DOHH2 (cell line): ENCODE measurements at regions not wholly inside any gene's neighbourhood (a gene's known extent, or its start where the extent isn't known, plus 50 kb on each side); places are given as distances from the start of the nearest gene placed in this dataset.

ENCODE experiments used
- H3F3A ChIP-seq: fragments of 200-600 bp; sonication (generic), shearing (Covaris generic); 2 replicates; pipeline ENCODE4 v1.6.0; 2016; ENCODE audit warnings: antibody characterized with exemption, mild to moderate bottlenecking; ENCODE audit not compliant: control insufficient read depth, insufficient read depth
- H3K27ac ChIP-seq: fragments of 200-600 bp; sonication (generic); 2 replicates; pipeline ENCODE4 v1.5.1; 2014; ENCODE audit warnings: low read depth, mild to moderate bottlenecking, low read length, moderate library complexity
- H3K27me3 ChIP-seq: fragments of 200-600 bp; sonication (generic); 2 replicates; pipeline ENCODE4 v1.6.1; 2014; ENCODE audit warnings: mild to moderate bottlenecking, low read length, mixed read lengths; ENCODE audit not compliant: control insufficient read depth
- H3K36me3 ChIP-seq: fragments of 200-600 bp; sonication (generic); 2 replicates; pipeline ENCODE4 v1.6.1; 2014; ENCODE audit warnings: mild to moderate bottlenecking, low read length, moderate library complexity, mixed read lengths; ENCODE audit not compliant: control insufficient read depth
- H3K4me1 ChIP-seq: fragments of 200-600 bp; sonication (generic); 2 replicates; pipeline ENCODE4 v1.6.1; 2014; ENCODE audit warnings: mild to moderate bottlenecking, low read length, mixed read lengths; ENCODE audit not compliant: control insufficient read depth
- H3K4me2 ChIP-seq: fragments of 200-600 bp; sonication (generic); 2 replicates; pipeline ENCODE4 v1.6.0; 2014; ENCODE audit warnings: mild to moderate bottlenecking, low read length, moderate library complexity
- H3K4me3 ChIP-seq: fragments of 200-600 bp; sonication (generic); 2 replicates; pipeline ENCODE4 v1.5.1; 2014; ENCODE audit warnings: mild to moderate bottlenecking, low read length, mixed read lengths
- H3K79me2 ChIP-seq: fragments of 200-600 bp; sonication (generic); 2 replicates; pipeline ENCODE4 v1.6.1; 2014; ENCODE audit warnings: mild to moderate bottlenecking, low read length, mixed read lengths; ENCODE audit not compliant: control insufficient read depth
- H3K9me2 ChIP-seq: fragments of 200-600 bp; sonication (generic); replicated peaks from 2 replicates; pipeline ENCODE4 v1.6.1; 2014; ENCODE audit warnings: mild to moderate bottlenecking, low read length, mixed read lengths; ENCODE audit not compliant: control insufficient read depth
- H3K9me3 ChIP-seq: fragments of 200-600 bp; sonication (generic); 2 replicates; pipeline ENCODE4 v1.6.1; 2014; ENCODE audit warnings: antibody characterized with exemption, low read length, mixed read lengths; ENCODE audit not compliant: control insufficient read depth, insufficient read depth
- H4K20me1 ChIP-seq: fragments of 200-600 bp; sonication (generic); 2 replicates; pipeline ENCODE4 v1.6.0; 2014; ENCODE audit warnings: low read depth, mild to moderate bottlenecking, antibody characterized with exemption, low read length, moderate library complexity; ENCODE audit not compliant: control insufficient read depth, insufficient read depth
- EZH2phosphoT487 ChIP-seq: fragments of 200-600 bp; sonication (generic); IDR thresholded peaks from 2 replicates; pipeline ENCODE4 v1.6.1; 2017; ENCODE audit warnings: borderline replicate concordance, mild to moderate bottlenecking, antibody characterized with exemption, low read length, moderate library complexity, mixed read lengths
- TF ChIP-seq, protein P1 (sequence below): fragments of 200-600 bp; sonication (generic); IDR thresholded peaks from one replicate; pipeline ENCODE4 v1.5.1; 2014; ENCODE audit warnings: antibody characterized with exemption, mild to moderate bottlenecking, low read depth, low read length; ENCODE audit not compliant: poor library complexity, severe bottlenecking

GRCh38 chr2:239773228-239774141, 251.7 kb downstream of the NDUFA10 start:
- Histone ChIP-seq H3K4me3 (no peak overlapping the region), H3K27ac (no peak overlapping the region), H3K4me1 (no peaks in the 10 kb centered on the region)

GRCh38 chr2:239772721-239773120, 252.4 kb downstream of the NDUFA10 start:
- H3K4me2 ChIP-seq: no peak overlapping the region
- no peaks in the 10 kb centered on the region for H3K27me3 ChIP-seq
- no peaks in the 10 kb centered on the region for H3F3A ChIP-seq
- H3K79me2 ChIP-seq: no peaks in the 10 kb centered on the region
- H3K4me1 ChIP-seq: no peaks in the 10 kb centered on the region
- H3K4me3 ChIP-seq: no peak overlapping the region
- H3K36me3 ChIP-seq: no peaks in the 10 kb centered on the region
- H4K20me1 ChIP-seq: no peaks in the 10 kb centered on the region
- H3K9me2 ChIP-seq: no peaks in the 10 kb centered on the region
- TF ChIP-seq, protein P1, sequence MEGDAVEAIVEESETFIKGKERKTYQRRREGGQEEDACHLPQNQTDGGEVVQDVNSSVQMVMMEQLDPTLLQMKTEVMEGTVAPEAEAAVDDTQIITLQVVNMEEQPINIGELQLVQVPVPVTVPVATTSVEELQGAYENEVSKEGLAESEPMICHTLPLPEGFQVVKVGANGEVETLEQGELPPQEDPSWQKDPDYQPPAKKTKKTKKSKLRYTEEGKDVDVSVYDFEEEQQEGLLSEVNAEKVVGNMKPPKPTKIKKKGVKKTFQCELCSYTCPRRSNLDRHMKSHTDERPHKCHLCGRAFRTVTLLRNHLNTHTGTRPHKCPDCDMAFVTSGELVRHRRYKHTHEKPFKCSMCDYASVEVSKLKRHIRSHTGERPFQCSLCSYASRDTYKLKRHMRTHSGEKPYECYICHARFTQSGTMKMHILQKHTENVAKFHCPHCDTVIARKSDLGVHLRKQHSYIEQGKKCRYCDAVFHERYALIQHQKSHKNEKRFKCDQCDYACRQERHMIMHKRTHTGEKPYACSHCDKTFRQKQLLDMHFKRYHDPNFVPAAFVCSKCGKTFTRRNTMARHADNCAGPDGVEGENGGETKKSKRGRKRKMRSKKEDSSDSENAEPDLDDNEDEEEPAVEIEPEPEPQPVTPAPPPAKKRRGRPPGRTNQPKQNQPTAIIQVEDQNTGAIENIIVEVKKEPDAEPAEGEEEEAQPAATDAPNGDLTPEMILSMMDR: no peak
- no peak for TF ChIP-seq EZH2phosphoT487
- H3K27ac ChIP-seq: no peak overlapping the region
- H3K9me3 ChIP-seq: peaks cover 3% of the 10 kb centered on the region; the same call in 1 of the 2 replicates

More at GRCh38 chr2:239773228-239774141, 251.7 kb downstream of the NDUFA10 start:
- Histone ChIP-seq H3K4me2 (no peak overlapping the region), H3F3A (no peaks in the 10 kb centered on the region), H3K27me3 (no peaks in the 10 kb centered on the region), H3K9me2 (no peaks in the 10 kb centered on the region), H4K20me1 (no peaks in the 10 kb centered on the region), H3K9me3 (peaks cover 3% of the 10 kb centered on the region; the same call in 1 of the 2 replicates), H3K36me3 (no peaks in the 10 kb centered on the region), H3K79me2 (no peaks in the 10 kb centered on the region)
- TF ChIP-seq, protein P1: no peak
- no peak for TF ChIP-seq EZH2phosphoT487

- TF ChIP-seq, protein P1: no peak
- no peak for TF ChIP-seq EZH2phosphoT487
- no peaks in the 10 kb centered on the region for H3F3A ChIP-seq
- no peaks in the 10 kb centered on the region for H3K79me2 ChIP-seq
- H3K27me3 ChIP-seq: no peaks in the 10 kb centered on the region
- no peaks in the 10 kb centered on the region for H3K36me3 ChIP-seq
- H3K9me3 ChIP-seq: peaks cover 3% of the 10 kb centered on the region; the same call in 1 of the 2 replicates
- no peaks in the 10 kb centered on the region for H3K9me2 ChIP-seq
- H4K20me1 ChIP-seq: no peaks in the 10 kb centered on the region
- H3K4me3 ChIP-seq: no peak overlapping the region
- H3K4me1 ChIP-seq: no peaks in the 10 kb centered on the region
- H3K27ac ChIP-seq: no peak overlapping the region
- no peak overlapping the region for H3K4me2 ChIP-seq
Measured at GRCh38 chr2:239770246-239770639, 254.9 kb downstream of the NDUFA10 start.
